RWPE2 (cell line): ENCODE measurements at regions not wholly inside any gene's neighbourhood (a gene's known extent, or its start where the extent isn't known, plus 50 kb on each side); places are given as distances from the start of the nearest gene placed in this dataset.
"Not testable (repeated sequence)": the region's sequence is repeated elsewhere in the genome, so short reads cannot be mapped to it uniquely, and the experiment has no call there.

Experiments
- ATAC-seq: fragments of 200-7000 bp; cut with Tn5 transposase; 3 replicates; pipeline ENCODE4 v1.9.1; 2021; ENCODE audit warnings: low read depth
- DNase-seq: peaks from one replicate; pipeline ENCODE4 v3.0.0-alpha.2; 2020; ENCODE audit warnings: low spot score
- H3K27ac ChIP-seq: fragments of 450-650 bp; 2 replicates; pipeline ENCODE4 v1.5.1; 2017; ENCODE audit warnings: mild to moderate bottlenecking; ENCODE audit not compliant: poor library complexity, severe bottlenecking
- H3K27me3 ChIP-seq: fragments of 250-450 bp; sonication (Bioruptor Pico); 2 replicates; pipeline ENCODE4 v1.5.1; 2021; ENCODE audit warnings: mild to moderate bottlenecking, moderate library complexity; ENCODE audit not compliant: insufficient read depth, poor library complexity, severe bottlenecking
- H3K36me3 ChIP-seq: fragments of 250-450 bp; sonication (Bioruptor Pico); 2 replicates; pipeline ENCODE4 v1.5.1; 2020; ENCODE audit warnings: low read depth, mild to moderate bottlenecking, moderate library complexity
- H3K4me1 ChIP-seq: fragments of 250-450 bp; sonication (Bioruptor Pico); 2 replicates; pipeline ENCODE4 v1.5.1; 2021; ENCODE audit warnings: mild to moderate bottlenecking, moderate library complexity; ENCODE audit not compliant: insufficient read depth, poor library complexity, severe bottlenecking
- H3K4me3 ChIP-seq: fragments of 250-450 bp; sonication (Bioruptor Pico); 2 replicates; pipeline ENCODE4 v1.5.1; 2021; ENCODE audit warnings: mild to moderate bottlenecking, moderate library complexity; ENCODE audit not compliant: severe bottlenecking
- H3K9me3 ChIP-seq: fragments of 250-450 bp; sonication (Bioruptor Pico); 2 replicates; pipeline ENCODE4 v1.5.1; 2021; ENCODE audit warnings: mild to moderate bottlenecking, moderate library complexity; ENCODE audit not compliant: severe bottlenecking
- CTCF ChIP-seq: fragments of 450-650 bp; IDR thresholded peaks from one replicate; pipeline ENCODE4 v1.5.1; 2017; ENCODE audit warnings: mild to moderate bottlenecking, moderate library complexity; ENCODE audit not compliant: poor library complexity, severe bottlenecking

DNA sequence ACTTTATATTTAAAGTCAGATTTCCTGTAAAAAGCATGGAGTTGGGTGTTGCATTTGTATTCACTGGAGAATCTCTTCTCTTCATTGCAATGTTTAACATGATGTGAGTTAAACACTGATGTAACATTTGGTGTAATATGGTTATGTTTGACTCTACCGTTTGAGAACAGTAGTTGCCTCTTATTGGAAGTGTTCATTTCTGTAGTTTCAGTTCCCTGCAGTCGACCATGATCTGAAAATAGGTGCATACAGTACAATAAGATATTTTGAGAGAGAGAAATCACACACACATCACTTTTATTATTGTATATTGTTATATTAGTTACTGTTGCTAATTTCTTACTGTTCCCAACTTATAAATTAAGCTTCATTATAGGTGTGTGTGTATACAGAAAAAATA, 105.2 kb upstream of the SPACA7 start:
- ATAC-seq (no peak), DNase-seq (no peak)
- H3K27me3 ChIP-seq: no peaks in the 10 kb centered on the region
- H3K36me3 ChIP-seq: no peaks in the 10 kb centered on the region
- H3K9me3 ChIP-seq: peaks cover 4% of the 10 kb centered on the region
- no peak overlapping the region for H3K4me3 ChIP-seq
- no peaks in the 10 kb centered on the region for H3K4me1 ChIP-seq
- TF ChIP-seq CTCF: no peak
- no peak overlapping the region for H3K27ac ChIP-seq

GRCh38 chr13:112286733-112287132, 89.4 kb upstream of the SPACA7 start:
- H3K9me3 ChIP-seq, H3K27me3 ChIP-seq, H3K27ac ChIP-seq, ATAC-seq, H3K4me3 ChIP-seq, H3K36me3 ChIP-seq, H3K4me1 ChIP-seq, DNase-seq: not testable (repeated sequence)

GRCh38 chr13:112320303-112320702, 55.9 kb upstream of the SPACA7 start:
- peaks cover 6% of the 10 kb centered on the region for H3K27me3 ChIP-seq
- DNase-seq (no peak), ATAC-seq (no peak)
- no peak for TF ChIP-seq CTCF
- H3K9me3 ChIP-seq: no peaks in the 10 kb centered on the region
- no peaks in the 10 kb centered on the region for H3K4me1 ChIP-seq
- no peak overlapping the region for H3K27ac ChIP-seq
- no peak overlapping the region for H3K4me3 ChIP-seq
- no peaks in the 10 kb centered on the region for H3K36me3 ChIP-seq

GRCh38 chr13:112322557-112322956, 53.6 kb upstream of the SPACA7 start:
- ATAC-seq: no peak
- H3K9me3 ChIP-seq: no peaks in the 10 kb centered on the region

GRCh38 chr13:112324116-112324515, 52.0 kb upstream of the SPACA7 start:
- Histone ChIP-seq H3K4me3 (no peak overlapping the region), H3K4me1 (no peaks in the 10 kb centered on the region), H3K9me3 (no peaks in the 10 kb centered on the region), H3K27ac (no peak overlapping the region), H3K27me3 (peaks cover 6% of the 10 kb centered on the region), H3K36me3 (no peaks in the 10 kb centered on the region)
- TF ChIP-seq CTCF: no peak
- ATAC-seq (no peak), DNase-seq (no peak)

More at GRCh38 chr13:112322557-112322956, 53.6 kb upstream of the SPACA7 start:
- H3K4me1 ChIP-seq: no peaks in the 10 kb centered on the region
- DNase-seq: no peak
- H3K4me3 ChIP-seq: no peak overlapping the region
- no peak for TF ChIP-seq CTCF
- no peaks in the 10 kb centered on the region for H3K36me3 ChIP-seq
- H3K27me3 ChIP-seq: peaks cover 6% of the 10 kb centered on the region
- no peak overlapping the region for H3K27ac ChIP-seq
